ENCODE measurements at regions not wholly inside any gene's neighbourhood (a gene's known extent, or its start where the extent isn't known, plus 50 kb on each side); places are given as distances from the start of the nearest gene placed in this dataset.

DNA sequence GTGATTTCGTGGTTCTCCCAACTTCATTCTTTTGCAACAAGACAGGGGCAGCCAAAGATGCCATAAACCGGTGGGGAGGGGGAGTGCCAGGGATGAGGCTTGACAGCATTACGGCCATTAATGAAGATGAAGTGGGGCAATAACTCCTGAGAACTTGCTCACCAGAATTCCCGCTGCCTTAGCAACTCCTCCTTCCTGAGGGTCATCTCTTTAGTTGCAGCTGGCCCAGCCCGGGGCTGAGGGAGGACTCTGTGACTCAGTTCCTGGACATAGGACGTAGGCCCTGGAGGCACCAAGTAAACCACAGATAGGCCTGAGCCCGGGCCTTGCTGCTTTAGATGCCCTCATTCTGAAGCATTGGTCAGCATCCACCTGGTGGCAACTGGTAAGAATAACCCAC is 330.2 kb downstream of the RRAGC start:
- Histone ChIP-seq H3K36me3 (ENCODE audit: insufficient read depth, low read length) (no peaks in the 10 kb centered on the region), H3K79me2 (ENCODE audit: insufficient read depth, low read length) (no peaks in the 10 kb centered on the region), H3K27ac (ENCODE audit: low read depth, low read length, poor library complexity, severe bottlenecking) (no peak overlapping the region), H4K20me1 (ENCODE audit: insufficient read depth, low read length) (no peaks in the 10 kb centered on the region), H2AFZ (ENCODE audit: low read length) (no peak overlapping the region), H3K27me3 (ENCODE audit: insufficient read depth, low read length) (no peaks in the 10 kb centered on the region), H3K4me3 (ENCODE audit: low read depth, low read length, poor library complexity, severe bottlenecking) (no peak overlapping the region), H3K9me3 (ENCODE audit: low read length) (no peaks in the 10 kb centered on the region), H3F3A (ENCODE audit: insufficient read depth, low read length) (no peaks in the 10 kb centered on the region), H3K9me2 (ENCODE audit: low read depth, low read length) (no peaks in the 10 kb centered on the region), H3K9ac (ENCODE audit: low read length) (no peak overlapping the region), H3K4me2 (ENCODE audit: low read length) (no peak overlapping the region), H3K4me1 (ENCODE audit: insufficient read depth, low read length, severe bottlenecking) (no peaks in the 10 kb centered on the region)
- no peak for TF ChIP-seq EZH2 (IDR thresholded peaks at IDR 0.05; ENCODE audit: borderline replicate concordance, low read length)
- TF ChIP-seq, protein P1, sequence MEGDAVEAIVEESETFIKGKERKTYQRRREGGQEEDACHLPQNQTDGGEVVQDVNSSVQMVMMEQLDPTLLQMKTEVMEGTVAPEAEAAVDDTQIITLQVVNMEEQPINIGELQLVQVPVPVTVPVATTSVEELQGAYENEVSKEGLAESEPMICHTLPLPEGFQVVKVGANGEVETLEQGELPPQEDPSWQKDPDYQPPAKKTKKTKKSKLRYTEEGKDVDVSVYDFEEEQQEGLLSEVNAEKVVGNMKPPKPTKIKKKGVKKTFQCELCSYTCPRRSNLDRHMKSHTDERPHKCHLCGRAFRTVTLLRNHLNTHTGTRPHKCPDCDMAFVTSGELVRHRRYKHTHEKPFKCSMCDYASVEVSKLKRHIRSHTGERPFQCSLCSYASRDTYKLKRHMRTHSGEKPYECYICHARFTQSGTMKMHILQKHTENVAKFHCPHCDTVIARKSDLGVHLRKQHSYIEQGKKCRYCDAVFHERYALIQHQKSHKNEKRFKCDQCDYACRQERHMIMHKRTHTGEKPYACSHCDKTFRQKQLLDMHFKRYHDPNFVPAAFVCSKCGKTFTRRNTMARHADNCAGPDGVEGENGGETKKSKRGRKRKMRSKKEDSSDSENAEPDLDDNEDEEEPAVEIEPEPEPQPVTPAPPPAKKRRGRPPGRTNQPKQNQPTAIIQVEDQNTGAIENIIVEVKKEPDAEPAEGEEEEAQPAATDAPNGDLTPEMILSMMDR (IDR thresholded peaks at IDR 0.05; ENCODE audit: low read length) = no peak

DNA sequence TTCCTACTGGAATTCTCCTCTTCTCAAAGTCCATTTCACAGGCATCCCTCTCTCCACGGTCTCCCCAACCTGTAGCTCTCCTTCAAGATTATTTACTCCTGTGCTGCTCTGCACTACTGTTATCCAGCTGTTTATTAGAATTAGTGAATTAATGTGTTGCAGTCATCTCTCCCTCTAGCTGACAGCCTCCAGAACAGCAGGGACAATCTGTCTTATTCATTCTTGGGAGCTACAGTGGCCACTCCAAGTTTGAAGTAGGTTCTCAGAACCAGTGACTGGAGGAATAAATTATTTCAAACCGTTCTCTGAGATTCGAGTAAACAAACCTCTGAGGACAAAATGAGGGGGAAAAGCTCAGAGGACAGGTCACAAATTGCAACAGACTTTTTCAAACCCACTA is 330.9 kb downstream of the RRAGC start:
- H3K9ac ChIP-seq (ENCODE audit: low read length) = no peak overlapping the region
- TF ChIP-seq, protein P1 (IDR thresholded peaks at IDR 0.05; ENCODE audit: low read length) = no peak
- TF ChIP-seq EZH2 (IDR thresholded peaks at IDR 0.05; ENCODE audit: borderline replicate concordance, low read length) = no peak

DNA sequence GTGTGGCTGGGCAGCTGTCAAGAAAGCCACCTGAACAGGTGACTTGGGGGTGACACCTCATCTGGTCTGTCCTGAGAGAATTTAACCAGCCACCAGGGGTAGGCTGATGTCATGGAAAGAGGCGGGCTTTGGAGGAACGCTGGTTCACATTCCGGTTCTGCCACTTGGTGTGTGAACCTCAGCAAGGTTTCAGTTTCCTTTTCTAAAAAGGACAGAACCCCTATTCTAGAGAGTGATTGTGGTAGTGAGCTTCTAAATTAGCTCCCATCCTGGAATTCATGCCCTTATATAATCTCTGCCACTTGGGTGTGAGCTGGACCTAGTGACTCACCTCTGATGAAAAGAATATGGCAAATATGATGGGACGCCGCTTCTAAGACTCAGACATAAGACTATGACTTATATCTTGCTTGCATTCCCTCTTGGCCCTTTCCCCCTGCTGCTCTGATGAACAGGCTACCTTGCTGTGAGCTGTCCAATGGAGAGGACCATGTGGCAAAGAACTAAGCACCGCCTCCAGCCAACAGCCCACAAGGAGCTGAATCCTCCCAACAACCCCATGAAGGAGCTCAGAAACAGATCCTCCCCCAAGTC is 332.1 kb downstream of the RRAGC start:
- no peak overlapping the region for H3K4me3 ChIP-seq (ENCODE audit: low read depth, low read length, poor library complexity, severe bottlenecking)
- no peaks in the 10 kb centered on the region for H4K20me1 ChIP-seq (ENCODE audit: insufficient read depth, low read length)
- H3K9ac ChIP-seq (ENCODE audit: low read length) = no peak overlapping the region
- TF ChIP-seq EZH2 (IDR thresholded peaks at IDR 0.05; ENCODE audit: borderline replicate concordance, low read length) = no peak
- TF ChIP-seq, protein P1 (IDR thresholded peaks at IDR 0.05; ENCODE audit: low read length) = no peak
- H3F3A ChIP-seq (ENCODE audit: insufficient read depth, low read length) = no peaks in the 10 kb centered on the region
- H3K4me2 ChIP-seq (ENCODE audit: low read length) = no peak overlapping the region
- no peaks in the 10 kb centered on the region for H3K4me1 ChIP-seq (ENCODE audit: insufficient read depth, low read length, severe bottlenecking)
- no peaks in the 10 kb centered on the region for H3K27me3 ChIP-seq (ENCODE audit: insufficient read depth, low read length)
- no peaks in the 10 kb centered on the region for H3K36me3 ChIP-seq (ENCODE audit: insufficient read depth, low read length)
- H3K9me2 ChIP-seq (ENCODE audit: low read depth, low read length) = no peaks in the 10 kb centered on the region
- H3K27ac ChIP-seq (ENCODE audit: low read depth, low read length, poor library complexity, severe bottlenecking) = no peak overlapping the region
- no peaks in the 10 kb centered on the region for H3K79me2 ChIP-seq (ENCODE audit: insufficient read depth, low read length)
- H3K9me3 ChIP-seq (ENCODE audit: low read length) = no peaks in the 10 kb centered on the region
- no peak overlapping the region for H2AFZ ChIP-seq (ENCODE audit: low read length)

More for the DNA sequence above, 330.9 kb downstream of the RRAGC start:
- Histone ChIP-seq H3F3A (ENCODE audit: insufficient read depth, low read length) (no peaks in the 10 kb centered on the region), H3K36me3 (ENCODE audit: insufficient read depth, low read length) (no peaks in the 10 kb centered on the region), H2AFZ (ENCODE audit: low read length) (no peak overlapping the region), H3K4me1 (ENCODE audit: insufficient read depth, low read length, severe bottlenecking) (no peaks in the 10 kb centered on the region), H3K9me3 (ENCODE audit: low read length) (no peaks in the 10 kb centered on the region), H4K20me1 (ENCODE audit: insufficient read depth, low read length) (no peaks in the 10 kb centered on the region), H3K4me3 (ENCODE audit: low read depth, low read length, poor library complexity, severe bottlenecking) (no peak overlapping the region), H3K27ac (ENCODE audit: low read depth, low read length, poor library complexity, severe bottlenecking) (no peak overlapping the region), H3K9me2 (ENCODE audit: low read depth, low read length) (no peaks in the 10 kb centered on the region), H3K4me2 (ENCODE audit: low read length) (no peak overlapping the region), H3K79me2 (ENCODE audit: insufficient read depth, low read length) (no peaks in the 10 kb centered on the region), H3K27me3 (ENCODE audit: insufficient read depth, low read length) (no peaks in the 10 kb centered on the region)

Measured in OCI-LY1 (cell line).